HCT116 (cell line): ENCODE measurements at regions not wholly inside any gene's neighbourhood (a gene's known extent, or its start where the extent isn't known, plus 50 kb on each side); places are given as distances from the start of the nearest gene placed in this dataset.

Source experiments
- ATAC-seq: fragments of 200-7000 bp; cut with Tn5 transposase; 2 replicates; pipeline ENCODE4 v1.9.1; 2020; ENCODE audit warnings: mild to moderate bottlenecking, moderate library complexity
- BruUV-seq: library from RNA; stranded (reverse); fragments of 400-500 nt; replicated peaks from 2 replicates; lab custom pipeline; 2021; lab: Mats Ljungman, UMichigan
- CTCF ChIA-PET: fragments of 300-600 bp; sonication (Branson Sonifier 250); formaldehyde crosslinking; loops from one replicate; lab custom pipeline; 2021; ENCODE audit warnings: antibody characterized with exemption; lab: Charles Lee
- POLR2A ChIA-PET: fragments of 300-600, 350-600 bp; sonication (Branson Sonifier 250); formaldehyde crosslinking; loops from one replicate; lab custom pipeline; 2021; ENCODE audit warnings: antibody characterized with exemption; lab: Charles Lee
- RAD21 ChIA-PET, 2 experiments: fragments of 300-600 bp; sonication (Branson Sonifier 250); formaldehyde crosslinking; loops; one replicate each; lab custom pipeline; 2023; ENCODE audit warnings: low total read pairs in 2 of 2; ENCODE audit not compliant: uncharacterized antibody in 2 of 2, unreplicated experiment in 2 of 2, low non-redundant PET in 1 of 2; lab: Charles Lee
- DNase-seq: peaks from one replicate; pipeline ENCODE4 v3.0.0-alpha.2; 2010; ENCODE audit warnings: low read depth, low spot score
- H2AFZ ChIP-seq: fragments of 200-600 bp; shearing (Covaris generic), sonication (generic); 2 replicates; pipeline ENCODE4 v1.6.1; 2017; ENCODE audit warnings: low read depth, mixed run types, mixed read lengths, antibody characterized with exemption, low read length; ENCODE audit not compliant: poor library complexity, severe bottlenecking
- H3K27ac ChIP-seq: 2 replicates; pipeline ENCODE4 v1.5.1; 2012; ENCODE audit warnings: low read depth, low read length
- H3K27me3 ChIP-seq: fragments of 200-600 bp; sonication (generic); 2 replicates; pipeline ENCODE4 v1.6.1; 2016; ENCODE audit warnings: mixed run types, low read length, mixed read lengths; ENCODE audit not compliant: insufficient read depth
- H3K36me3 ChIP-seq, 2 experiments: fragments of 200-500 bp in 1 of 2; fragments of 200-600 bp in 1 of 2; sonication (Bioruptor generic) in 1 of 2; sonication (generic) in 1 of 2; 2 replicates each; pipeline versions ENCODE4 v1.5.1 to v1.6.1; 2014 to 2016; ENCODE audit warnings: low read length in 2 of 2, inconsistent platforms in 1 of 2, mixed read lengths in 1 of 2, mixed run types in 1 of 2; ENCODE audit not compliant: insufficient read depth in 2 of 2, control insufficient read depth in 1 of 2
- H3K4me1 ChIP-seq, 2 experiments: fragments of 200-600 bp in 1 of 2; sonication (generic) in 1 of 2; 2 replicates each; pipeline versions ENCODE4 v1.5.1 to v1.6.1; 2012 to 2017; ENCODE audit warnings: low read length in 2 of 2, inconsistent platforms in 1 of 2, mild to moderate bottlenecking in 1 of 2, mixed read lengths in 1 of 2, mixed run types in 1 of 2, moderate library complexity in 1 of 2; ENCODE audit not compliant: insufficient read depth in 2 of 2, control insufficient read depth in 1 of 2
- H3K4me2 ChIP-seq: fragments of 200-600 bp; sonication (generic); 2 replicates; pipeline ENCODE4 v1.6.1; 2017; ENCODE audit warnings: mixed run types, low read length, mixed read lengths
- H3K4me3 ChIP-seq, 2 experiments: fragments of 200-600 bp in 1 of 2; sonication (generic) in 1 of 2; replicated peaks in 1 of 2; 2 replicates each; pipeline ENCODE4 v1.5.1; 2011 to 2016; ENCODE audit warnings: low read length in 2 of 2, control low read depth in 1 of 2, low read depth in 1 of 2, mild to moderate bottlenecking in 1 of 2, mixed read lengths in 1 of 2, mixed run types in 1 of 2
- H3K79me2 ChIP-seq: fragments of 200-600 bp; sonication (generic); 2 replicates; pipeline ENCODE4 v1.6.1; 2017; ENCODE audit warnings: mild to moderate bottlenecking, mixed run types, low read length, moderate library complexity, mixed read lengths; ENCODE audit not compliant: insufficient read depth
- H3K9ac ChIP-seq: fragments of 200-600 bp; sonication (generic); 2 replicates; pipeline ENCODE4 v1.6.1; 2016; ENCODE audit warnings: low read length, mixed read lengths
- H3K9me2 ChIP-seq: fragments of 200-600 bp; sonication (generic), shearing (Covaris generic); 2 replicates; pipeline ENCODE4 v1.6.1; 2017; ENCODE audit warnings: mixed run types, mild to moderate bottlenecking, moderate library complexity; ENCODE audit not compliant: insufficient read depth
- H3K9me3 ChIP-seq, 2 experiments: fragments of 200-500 bp in 1 of 2; fragments of 200-600 bp in 1 of 2; sonication (Bioruptor generic) in 1 of 2; sonication (generic) in 1 of 2; 2 replicates each; pipeline ENCODE4 v1.6.1; 2014 to 2017; ENCODE audit warnings: low read length in 2 of 2, mixed read lengths in 2 of 2, inconsistent platforms in 1 of 2, low read depth in 1 of 2, mild to moderate bottlenecking in 1 of 2, mixed run types in 1 of 2, moderate library complexity in 1 of 2; ENCODE audit not compliant: control insufficient read depth in 1 of 2, insufficient read depth in 1 of 2
- H4K20me1 ChIP-seq: fragments of 200-600 bp; sonication (generic), shearing (Covaris generic); 2 replicates; pipeline ENCODE4 v1.6.1; 2017; ENCODE audit warnings: mixed run types, mild to moderate bottlenecking, moderate library complexity; ENCODE audit not compliant: insufficient read depth
- CEBPB ChIP-seq: IDR thresholded peaks from 2 replicates; pipeline ENCODE4 v1.6.1; 2012; ENCODE audit warnings: low read depth
- EGR1 ChIP-seq: IDR thresholded peaks from 2 replicates; pipeline ENCODE4 v1.6.1; 2012; ENCODE audit warnings: low read depth
- EZH2 ChIP-seq: fragments of 200-600 bp; sonication (generic); IDR thresholded peaks from 2 replicates; pipeline ENCODE4 v1.6.1; 2017; ENCODE audit warnings: antibody characterized with exemption, mixed run types
- EZH2phosphoT487 ChIP-seq: fragments of 200-600 bp; IDR thresholded peaks from 2 replicates; pipeline ENCODE4 v1.6.1; 2018; ENCODE audit warnings: antibody characterized with exemption, borderline replicate concordance
- JUND ChIP-seq: IDR thresholded peaks from 2 replicates; pipeline ENCODE4 v1.6.1; 2012
- TCF7L2 ChIP-seq: IDR thresholded peaks from 2 replicates; pipeline ENCODE4 v1.7.0; 2011; ENCODE audit warnings: borderline replicate concordance, inconsistent platforms; ENCODE audit not compliant: insufficient read depth, insufficient read length; ENCODE audit errors: extremely low read depth
- ZFX ChIP-seq: fragments of 450-650 bp; IDR thresholded peaks from 2 replicates; pipeline ENCODE4 v1.6.1; 2017
- ZNF274 ChIP-seq: fragments of 200-500 bp; sonication (Bioruptor generic); IDR thresholded peaks from 2 replicates; pipeline ENCODE4 v1.6.1; 2014; ENCODE audit warnings: mild to moderate bottlenecking, low read depth, low read length, inconsistent platforms
- intact Hi-C: fragments of 100-400 bp; cut with micrococcal nuclease; formaldehyde crosslinking; loops from 2 replicates; pipeline ENCODE4 v1.10.0; 2022
- TF ChIP-seq, protein P1 (sequence below), 3 experiments: fragments of 200-600 bp in 1 of 3; sonication (generic) in 1 of 3; IDR thresholded peaks in 2 of 3; conservative IDR thresholded peaks in 1 of 3; 2 replicates each; pipeline ENCODE4 v1.5.1; 2012 to 2017; ENCODE audit warnings: low read depth in 2 of 3, low read length in 2 of 3, antibody characterized with exemption in 1 of 3, borderline replicate concordance in 1 of 3, control low read depth in 1 of 3, mild to moderate bottlenecking in 1 of 3, mixed read lengths in 1 of 3, mixed run types in 1 of 3, moderate library complexity in 1 of 3; ENCODE audit not compliant: insufficient read depth in 1 of 3
- TF ChIP-seq, protein P2 (sequence below): IDR thresholded peaks from 2 replicates; pipeline ENCODE4 v1.6.1; 2011; ENCODE audit warnings: mild to moderate bottlenecking, low read length, moderate library complexity; ENCODE audit not compliant: insufficient replicate concordance; ENCODE audit errors: extremely low read depth

DNA sequence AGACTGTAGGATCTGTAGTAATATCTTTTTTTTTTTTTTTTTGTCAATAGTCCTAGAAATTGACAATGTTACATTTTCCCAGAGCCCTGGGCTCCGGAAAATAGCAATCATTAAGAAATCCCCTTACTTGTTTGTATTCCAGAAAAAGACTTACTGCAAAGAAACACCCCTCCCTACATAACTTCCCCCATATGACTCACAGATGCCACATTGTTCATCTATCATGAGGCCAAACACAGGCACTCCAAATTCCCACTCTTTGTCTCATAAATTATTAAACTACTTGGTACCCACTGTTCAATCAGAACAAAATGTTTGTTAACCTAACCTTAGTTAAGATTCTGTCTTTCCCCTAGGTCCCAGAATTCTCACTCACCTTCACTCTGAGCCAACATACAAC, 53.5 kb downstream of the TEX51 start:
- POLR2A ChIA-PET, result no interaction called here

More for the DNA sequence above, 53.5 kb downstream of the TEX51 start:
- Histone ChIP-seq H3K79me2 (no peaks in the 10 kb centered on the region), H3K4me2 (no peak overlapping the region), H3K9me2 (no peaks in the 10 kb centered on the region), H3K4me1 (no peaks in the 10 kb centered on the region), H3K4me3 (no peak overlapping the region), H3K27ac (no peak overlapping the region), H3K9me3 (no peaks in the 10 kb centered on the region), H2AFZ (no peak overlapping the region), H4K20me1 (no peaks in the 10 kb centered on the region), H3K9ac (no peak overlapping the region), H3K27me3 (peaks cover 44% of the 10 kb centered on the region), H3K36me3 (no peaks in the 10 kb centered on the region)
- ChIA-PET RAD21 (no interaction called here), CTCF (no interaction called here)
- TF ChIP-seq TCF7L2, result no peak
- TF ChIP-seq EZH2phosphoT487, result no peak
- no peak for TF ChIP-seq ZNF274
- TF ChIP-seq CEBPB, result no peak
- TF ChIP-seq, protein P1, sequence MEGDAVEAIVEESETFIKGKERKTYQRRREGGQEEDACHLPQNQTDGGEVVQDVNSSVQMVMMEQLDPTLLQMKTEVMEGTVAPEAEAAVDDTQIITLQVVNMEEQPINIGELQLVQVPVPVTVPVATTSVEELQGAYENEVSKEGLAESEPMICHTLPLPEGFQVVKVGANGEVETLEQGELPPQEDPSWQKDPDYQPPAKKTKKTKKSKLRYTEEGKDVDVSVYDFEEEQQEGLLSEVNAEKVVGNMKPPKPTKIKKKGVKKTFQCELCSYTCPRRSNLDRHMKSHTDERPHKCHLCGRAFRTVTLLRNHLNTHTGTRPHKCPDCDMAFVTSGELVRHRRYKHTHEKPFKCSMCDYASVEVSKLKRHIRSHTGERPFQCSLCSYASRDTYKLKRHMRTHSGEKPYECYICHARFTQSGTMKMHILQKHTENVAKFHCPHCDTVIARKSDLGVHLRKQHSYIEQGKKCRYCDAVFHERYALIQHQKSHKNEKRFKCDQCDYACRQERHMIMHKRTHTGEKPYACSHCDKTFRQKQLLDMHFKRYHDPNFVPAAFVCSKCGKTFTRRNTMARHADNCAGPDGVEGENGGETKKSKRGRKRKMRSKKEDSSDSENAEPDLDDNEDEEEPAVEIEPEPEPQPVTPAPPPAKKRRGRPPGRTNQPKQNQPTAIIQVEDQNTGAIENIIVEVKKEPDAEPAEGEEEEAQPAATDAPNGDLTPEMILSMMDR (IDR thresholded peaks at IDR 0.05 in 2 of 3, conservative IDR thresholded peaks at IDR 0.05 in 1 of 3; ENCODE audit: borderline replicate concordance in 1 of 3, insufficient read depth in 1 of 3, low read depth in 2 of 3, low read length in 2 of 3), result no peak
- TF ChIP-seq JUND, result no peak
- TF ChIP-seq, protein P2, sequence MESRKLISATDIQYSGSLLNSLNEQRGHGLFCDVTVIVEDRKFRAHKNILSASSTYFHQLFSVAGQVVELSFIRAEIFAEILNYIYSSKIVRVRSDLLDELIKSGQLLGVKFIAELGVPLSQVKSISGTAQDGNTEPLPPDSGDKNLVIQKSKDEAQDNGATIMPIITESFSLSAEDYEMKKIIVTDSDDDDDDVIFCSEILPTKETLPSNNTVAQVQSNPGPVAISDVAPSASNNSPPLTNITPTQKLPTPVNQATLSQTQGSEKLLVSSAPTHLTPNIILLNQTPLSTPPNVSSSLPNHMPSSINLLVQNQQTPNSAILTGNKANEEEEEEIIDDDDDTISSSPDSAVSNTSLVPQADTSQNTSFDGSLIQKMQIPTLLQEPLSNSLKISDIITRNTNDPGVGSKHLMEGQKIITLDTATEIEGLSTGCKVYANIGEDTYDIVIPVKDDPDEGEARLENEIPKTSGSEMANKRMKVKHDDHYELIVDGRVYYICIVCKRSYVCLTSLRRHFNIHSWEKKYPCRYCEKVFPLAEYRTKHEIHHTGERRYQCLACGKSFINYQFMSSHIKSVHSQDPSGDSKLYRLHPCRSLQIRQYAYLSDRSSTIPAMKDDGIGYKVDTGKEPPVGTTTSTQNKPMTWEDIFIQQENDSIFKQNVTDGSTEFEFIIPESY, result no peak
- TF ChIP-seq EZH2, result no peak
- TF ChIP-seq ZFX, result no peak
- TF ChIP-seq EGR1, result no peak
- ATAC-seq (no peak), DNase-seq (no peak)
- intact Hi-C loops, result no loop called here
- BruUV-seq, result no TSS peak
